GM12875 (cell line): ENCODE measurements at regions not wholly inside any gene's neighbourhood (a gene's known extent, or its start where the extent isn't known, plus 50 kb on each side); places are given as distances from the start of the nearest gene placed in this dataset.

ENCODE experiments used
- H3K4me3 ChIP-seq: one replicate; pipeline ENCODE4 v1.5.1; 2011; ENCODE audit warnings: low read depth, low read length, control low read depth
- CTCF ChIP-seq: IDR thresholded peaks from 2 replicates; pipeline ENCODE4 v1.5.1; 2011; ENCODE audit warnings: low read depth, mild to moderate bottlenecking, control low read depth, inconsistent platforms, low read length, moderate library complexity, borderline replicate concordance; ENCODE audit not compliant: insufficient read depth

- no peak overlapping the region for H3K4me3 ChIP-seq
- TF ChIP-seq CTCF: no peak
Measured at GRCh38 chr19:13600802-13601201, 94.5 kb upstream of the CACNA1A start.

GRCh38 chr19:13600091-13600490, 93.8 kb upstream of the CACNA1A start:
- H3K4me3 ChIP-seq: no peak overlapping the region
- TF ChIP-seq CTCF: no peak

DNA sequence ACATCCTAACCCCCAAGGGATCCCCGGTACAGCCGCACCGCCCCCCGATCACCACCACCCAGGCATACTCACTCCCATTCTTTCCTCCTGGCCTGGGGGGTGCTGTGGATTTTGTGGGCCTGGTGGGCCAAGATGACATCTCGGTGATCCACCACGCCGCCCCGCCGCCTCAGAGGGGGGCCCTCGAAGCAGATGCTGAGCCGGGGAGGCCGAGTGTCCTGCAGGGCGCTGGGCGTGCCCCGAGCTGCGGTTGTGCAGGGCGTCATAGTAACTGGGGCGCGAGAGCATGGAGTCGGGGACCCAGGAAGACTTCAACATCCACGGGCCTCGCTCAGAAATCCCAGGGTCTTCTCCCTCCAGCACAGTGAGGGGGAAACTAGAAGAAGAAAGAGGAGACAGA, 93.4 kb upstream of the CACNA1A start:
- no peak overlapping the region for H3K4me3 ChIP-seq
- no peak for TF ChIP-seq CTCF

DNA sequence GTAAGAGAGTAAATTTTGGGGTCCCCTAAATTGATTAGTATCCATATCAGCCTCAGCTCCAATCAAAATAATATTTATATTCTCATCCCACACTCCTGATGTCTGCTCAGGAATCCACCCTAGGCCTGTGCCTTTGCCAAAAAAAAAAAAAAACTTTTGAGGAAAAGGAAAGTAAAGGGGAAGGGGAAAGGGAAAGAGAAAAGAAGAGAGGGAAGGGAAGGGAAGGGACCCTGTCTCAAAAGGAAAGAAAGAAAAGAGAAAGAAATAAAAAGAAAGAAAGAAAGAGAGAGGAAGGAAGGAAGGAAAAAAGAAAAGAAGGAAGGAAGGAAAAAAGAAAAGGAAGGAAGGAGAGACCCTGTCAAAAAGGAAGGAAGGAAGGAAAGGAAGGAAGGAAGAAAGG, 91.8 kb upstream of the CACNA1A start:
- TF ChIP-seq CTCF: no peak
- H3K4me3 ChIP-seq: no peak overlapping the region

- TF ChIP-seq CTCF: peak; percentile 61
Measured at GRCh38 chr19:13597640-13598039, 91.4 kb upstream of the CACNA1A start.

GRCh38 chr19:13588957-13589833, 82.9 kb upstream of the CACNA1A start:
- peak; percentile 97 for TF ChIP-seq CTCF
- H3K4me3 ChIP-seq: no peak overlapping the region

More at GRCh38 chr19:13597640-13598039, 91.4 kb upstream of the CACNA1A start:
- no peak overlapping the region for H3K4me3 ChIP-seq

- no peak for TF ChIP-seq CTCF
- no peak overlapping the region for H3K4me3 ChIP-seq
Measured at GRCh38 chr19:13585512-13585911, 79.2 kb upstream of the CACNA1A start.
